ENCODE measurements at regions not wholly inside any gene's neighbourhood (a gene's known extent, or its start where the extent isn't known, plus 50 kb on each side); places are given as distances from the start of the nearest gene placed in this dataset.

DNA sequence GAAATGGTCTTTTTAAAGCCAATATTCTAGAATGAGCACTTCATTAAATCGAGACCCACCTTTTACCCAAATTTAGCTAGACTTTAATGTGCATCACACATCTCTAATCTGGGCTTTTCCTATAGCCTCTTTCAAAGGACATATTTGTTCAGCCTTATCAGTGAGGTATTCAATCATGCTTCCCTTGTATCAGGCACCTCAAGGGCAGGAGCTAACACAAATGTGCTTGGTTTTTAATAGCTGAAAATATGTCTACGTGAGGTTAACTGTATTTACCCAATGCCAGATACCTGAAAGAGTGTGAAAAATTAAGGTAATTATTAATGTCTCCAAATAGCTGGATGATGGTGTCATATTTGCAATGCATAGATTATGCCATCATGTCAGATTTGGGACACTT lies 203.9 kb downstream of the SNX10 start:
- TF ChIP-seq POLR2A (IDR thresholded peaks at IDR 0.05) = no peak
- TF ChIP-seq, protein P1, sequence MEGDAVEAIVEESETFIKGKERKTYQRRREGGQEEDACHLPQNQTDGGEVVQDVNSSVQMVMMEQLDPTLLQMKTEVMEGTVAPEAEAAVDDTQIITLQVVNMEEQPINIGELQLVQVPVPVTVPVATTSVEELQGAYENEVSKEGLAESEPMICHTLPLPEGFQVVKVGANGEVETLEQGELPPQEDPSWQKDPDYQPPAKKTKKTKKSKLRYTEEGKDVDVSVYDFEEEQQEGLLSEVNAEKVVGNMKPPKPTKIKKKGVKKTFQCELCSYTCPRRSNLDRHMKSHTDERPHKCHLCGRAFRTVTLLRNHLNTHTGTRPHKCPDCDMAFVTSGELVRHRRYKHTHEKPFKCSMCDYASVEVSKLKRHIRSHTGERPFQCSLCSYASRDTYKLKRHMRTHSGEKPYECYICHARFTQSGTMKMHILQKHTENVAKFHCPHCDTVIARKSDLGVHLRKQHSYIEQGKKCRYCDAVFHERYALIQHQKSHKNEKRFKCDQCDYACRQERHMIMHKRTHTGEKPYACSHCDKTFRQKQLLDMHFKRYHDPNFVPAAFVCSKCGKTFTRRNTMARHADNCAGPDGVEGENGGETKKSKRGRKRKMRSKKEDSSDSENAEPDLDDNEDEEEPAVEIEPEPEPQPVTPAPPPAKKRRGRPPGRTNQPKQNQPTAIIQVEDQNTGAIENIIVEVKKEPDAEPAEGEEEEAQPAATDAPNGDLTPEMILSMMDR (IDR thresholded peaks at IDR 0.05) = no peak
